AG04449 (cell line): ENCODE measurements at regions not wholly inside any gene's neighbourhood (a gene's known extent, or its start where the extent isn't known, plus 50 kb on each side); places are given as distances from the start of the nearest gene placed in this dataset.

Experiments
- CTCF ChIA-PET: fragments of 350-600 bp; formaldehyde crosslinking; extraction: SDS; loops from one replicate; lab custom pipeline; 2021; ENCODE audit warnings: antibody characterized with exemption; lab: Yijun Ruan, JAX
- POLR2A ChIA-PET: fragments of 400-600, 350-600 bp; formaldehyde crosslinking; extraction: SDS; loops from one replicate; lab custom pipeline; 2020; ENCODE audit warnings: antibody characterized with exemption, inconsistent platforms; lab: Yijun Ruan, JAX
- DNase-seq: peaks from one replicate; pipeline ENCODE4 v3.0.0-alpha.2; 2010; ENCODE audit warnings: low read depth, low spot score
- H3K4me3 ChIP-seq: 2 replicates; pipeline ENCODE4 v1.5.1; 2011; ENCODE audit warnings: low read depth, mild to moderate bottlenecking, control low read depth, low read length
- CTCF ChIP-seq: IDR thresholded peaks from one replicate; pipeline ENCODE4 v1.5.1; 2011; ENCODE audit warnings: mild to moderate bottlenecking, moderate library complexity, low read length, control low read depth, inconsistent platforms; ENCODE audit not compliant: insufficient read depth; ENCODE audit errors: missing control alignments

- CTCF ChIA-PET = no interaction called here
Measured at GRCh38 chr5:159512064-159512463, 181.8 kb upstream of the IL12B start.

GRCh38 chr5:159514229-159514810 lies 184.0 kb upstream of the IL12B start:
- ChIA-PET POLR2A (no interaction called here), CTCF (interaction anchor here (0.9 to 1.7 kb wide), 6 partner anchors 10 to 473 kb away, joined by 3 to 11 read pairs (median 3); partner anchors contain the start of gene ADRA1B)
- no peak overlapping the region for H3K4me3 ChIP-seq
- no peak for DNase-seq
- TF ChIP-seq CTCF = no peak

More at GRCh38 chr5:159512064-159512463, 181.8 kb upstream of the IL12B start:
- H3K4me3 ChIP-seq = no peak overlapping the region
- DNase-seq = no peak
- POLR2A ChIA-PET = no interaction called here
- TF ChIP-seq CTCF = no peak

DNA sequence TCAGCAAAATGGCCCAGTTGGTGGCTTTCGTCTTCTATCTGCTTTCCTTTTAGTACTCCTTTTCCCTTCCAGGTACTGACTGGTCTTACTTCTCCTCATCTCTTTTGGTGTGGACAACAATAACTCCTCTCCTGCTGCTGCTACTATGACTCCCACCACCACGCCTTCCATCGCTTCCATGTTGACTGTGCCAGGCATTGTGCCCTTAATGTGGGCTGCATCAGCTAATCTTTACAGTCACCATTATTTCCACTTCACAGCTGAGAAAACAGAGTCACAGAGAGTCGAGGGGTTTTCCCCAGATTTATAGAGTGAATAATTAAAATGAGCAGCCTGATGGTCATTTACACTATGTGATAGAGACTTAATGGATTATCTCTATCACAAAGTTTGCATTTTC lies 184.9 kb upstream of the IL12B start:
- no peak for DNase-seq
- H3K4me3 ChIP-seq = no peak overlapping the region
- ChIA-PET CTCF (interaction anchor here (0.9 to 2.9 kb wide), 6 partner anchors 10 to 472 kb away, joined by 3 to 11 read pairs (median 3); no protein-coding TSS in a partner anchor), POLR2A (no interaction called here)
- TF ChIP-seq CTCF = no peak

GRCh38 chr5:159515909-159516415 lies 185.7 kb upstream of the IL12B start:
- no peak for DNase-seq
- H3K4me3 ChIP-seq = no peak overlapping the region
- POLR2A ChIA-PET = no interaction called here
- peak; percentile 74 for TF ChIP-seq CTCF
- CTCF ChIA-PET = interaction anchor here (0.7 to 2.9 kb wide), 14 partner anchors 9 to 471 kb away, joined by 3 to 10 read pairs (median 4); no protein-coding TSS in a partner anchor

- no peak for DNase-seq
- POLR2A ChIA-PET = no interaction called here
- CTCF ChIA-PET = interaction anchor here (0.8 to 2.9 kb wide), 4 partner anchors 9 to 469 kb away, joined by 3 to 10 read pairs (median 5); no protein-coding TSS in a partner anchor
- TF ChIP-seq CTCF = no peak
- H3K4me3 ChIP-seq = no peak overlapping the region
Measured at GRCh38 chr5:159518371-159518770, 188.1 kb upstream of the IL12B start.

DNA sequence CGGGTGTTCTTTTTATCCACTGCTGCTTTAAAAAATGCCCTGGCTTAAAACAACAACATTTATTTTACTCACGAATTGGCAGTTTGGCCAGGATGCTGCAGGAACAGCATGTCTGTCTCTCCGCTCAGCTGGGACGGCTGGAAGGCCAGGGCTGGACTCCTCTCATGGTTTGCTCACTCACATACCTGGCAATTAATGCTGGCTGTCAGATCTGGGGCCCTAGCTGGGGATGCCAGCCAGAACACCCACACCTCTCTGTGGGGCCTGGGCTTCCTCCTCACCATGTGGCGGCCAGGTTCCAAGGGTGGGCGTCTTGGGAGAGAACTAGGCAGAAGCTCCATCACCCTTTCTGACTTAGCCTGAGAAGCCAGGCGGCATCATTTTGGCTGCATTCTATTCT lies 189.1 kb upstream of the IL12B start:
- H3K4me3 ChIP-seq = no peak overlapping the region

More for the DNA sequence above, 189.1 kb upstream of the IL12B start:
- ChIA-PET CTCF (no interaction called here), POLR2A (no interaction called here)
- TF ChIP-seq CTCF = no peak
- no peak for DNase-seq
